ENCODE measurements at regions not wholly inside any gene's neighbourhood (a gene's known extent, or its start where the extent isn't known, plus 50 kb on each side); places are given as distances from the start of the nearest gene placed in this dataset.

GRCh38 chr2:118755384-118755783 is 92.1 kb downstream of the EN1 start:
- TF ChIP-seq NR1H2 (CRISPR knock-in tag; IDR thresholded peaks at IDR 0.05): no peak
- TF ChIP-seq, protein P1, sequence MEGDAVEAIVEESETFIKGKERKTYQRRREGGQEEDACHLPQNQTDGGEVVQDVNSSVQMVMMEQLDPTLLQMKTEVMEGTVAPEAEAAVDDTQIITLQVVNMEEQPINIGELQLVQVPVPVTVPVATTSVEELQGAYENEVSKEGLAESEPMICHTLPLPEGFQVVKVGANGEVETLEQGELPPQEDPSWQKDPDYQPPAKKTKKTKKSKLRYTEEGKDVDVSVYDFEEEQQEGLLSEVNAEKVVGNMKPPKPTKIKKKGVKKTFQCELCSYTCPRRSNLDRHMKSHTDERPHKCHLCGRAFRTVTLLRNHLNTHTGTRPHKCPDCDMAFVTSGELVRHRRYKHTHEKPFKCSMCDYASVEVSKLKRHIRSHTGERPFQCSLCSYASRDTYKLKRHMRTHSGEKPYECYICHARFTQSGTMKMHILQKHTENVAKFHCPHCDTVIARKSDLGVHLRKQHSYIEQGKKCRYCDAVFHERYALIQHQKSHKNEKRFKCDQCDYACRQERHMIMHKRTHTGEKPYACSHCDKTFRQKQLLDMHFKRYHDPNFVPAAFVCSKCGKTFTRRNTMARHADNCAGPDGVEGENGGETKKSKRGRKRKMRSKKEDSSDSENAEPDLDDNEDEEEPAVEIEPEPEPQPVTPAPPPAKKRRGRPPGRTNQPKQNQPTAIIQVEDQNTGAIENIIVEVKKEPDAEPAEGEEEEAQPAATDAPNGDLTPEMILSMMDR (IDR thresholded peaks at IDR 0.05): no peak
- TF ChIP-seq NR3C1 (CRISPR knock-in tag; conservative IDR thresholded peaks at IDR 0.05; ENCODE audit: low read depth): no peak
- TF ChIP-seq, protein P2, sequence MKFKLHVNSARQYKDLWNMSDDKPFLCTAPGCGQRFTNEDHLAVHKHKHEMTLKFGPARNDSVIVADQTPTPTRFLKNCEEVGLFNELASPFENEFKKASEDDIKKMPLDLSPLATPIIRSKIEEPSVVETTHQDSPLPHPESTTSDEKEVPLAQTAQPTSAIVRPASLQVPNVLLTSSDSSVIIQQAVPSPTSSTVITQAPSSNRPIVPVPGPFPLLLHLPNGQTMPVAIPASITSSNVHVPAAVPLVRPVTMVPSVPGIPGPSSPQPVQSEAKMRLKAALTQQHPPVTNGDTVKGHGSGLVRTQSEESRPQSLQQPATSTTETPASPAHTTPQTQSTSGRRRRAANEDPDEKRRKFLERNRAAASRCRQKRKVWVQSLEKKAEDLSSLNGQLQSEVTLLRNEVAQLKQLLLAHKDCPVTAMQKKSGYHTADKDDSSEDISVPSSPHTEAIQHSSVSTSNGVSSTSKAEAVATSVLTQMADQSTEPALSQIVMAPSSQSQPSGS (CRISPR knock-in tag; IDR thresholded peaks at IDR 0.05; ENCODE audit: borderline replicate concordance, low read depth): no peak

Data from WTC11 (cell line).